K562 (cell line): ENCODE measurements at regions not wholly inside any gene's neighbourhood (a gene's known extent, or its start where the extent isn't known, plus 50 kb on each side); places are given as distances from the start of the nearest gene placed in this dataset.
"Not testable (repeated sequence)": the region's sequence is repeated elsewhere in the genome, so short reads cannot be mapped to it uniquely, and the experiment has no call there.

ENCODE experiments used
- AFF4 ChIP-seq: sonication (generic); formaldehyde crosslinking; IDR thresholded peaks from 2 replicates; pipeline ENCODE4 v1.8.0; 2023; ENCODE audit warnings: mild to moderate bottlenecking, missing genetic modification reagents
- BRF1 ChIP-seq: IDR thresholded peaks from 3 replicates; pipeline ENCODE4 v1.6.1; 2011; ENCODE audit warnings: borderline replicate concordance, mild to moderate bottlenecking; ENCODE audit not compliant: insufficient read length; ENCODE audit errors: extremely low read depth
- ELK1 ChIP-seq: sonication (generic); formaldehyde crosslinking; IDR thresholded peaks from 2 replicates; pipeline ENCODE4 v1.8.1; 2022; ENCODE audit warnings: missing genetic modification reagents
- EZH2 ChIP-seq: IDR thresholded peaks from 2 replicates; pipeline ENCODE4 v1.6.1; 2012; ENCODE audit warnings: low read depth, mild to moderate bottlenecking, inconsistent platforms, low read length, borderline replicate concordance
- NFIC ChIP-seq: fragments of 450-650 bp; IDR thresholded peaks from 2 replicates; pipeline ENCODE4 v1.6.1; 2017; ENCODE audit warnings: mild to moderate bottlenecking, inconsistent platforms
- THAP12 ChIP-seq: fragments of 250-450 bp; sonication (Bioruptor Pico); IDR thresholded peaks from 2 replicates; pipeline ENCODE4 v1.9.0; 2021; ENCODE audit warnings: mild to moderate bottlenecking, inconsistent platforms
- ZBTB49 ChIP-seq: sonication (generic); formaldehyde crosslinking; IDR thresholded peaks from 2 replicates; pipeline ENCODE4 v1.8.0; 2022; ENCODE audit warnings: missing genetic modification reagents, mild to moderate bottlenecking, borderline replicate concordance
- ZNF431 ChIP-seq: sonication (generic); formaldehyde crosslinking; IDR thresholded peaks from 2 replicates; pipeline ENCODE4 v1.8.0; 2022; ENCODE audit warnings: mild to moderate bottlenecking, missing genetic modification reagents
- ZSCAN29 ChIP-seq: fragments of 450-650 bp; IDR thresholded peaks from 2 replicates; pipeline ENCODE4 v1.6.1; 2017

- not testable (repeated sequence) for TF ChIP-seq ZBTB49; THAP12 (CRISPR knock-in tag); ELK1; NFIC; BRF1; EZH2; ZNF431 (CRISPR knock-in tag); ZSCAN29; AFF4 (CRISPR knock-in tag)
Observed at GRCh38 chr14:41421308-41421707, 185.4 kb upstream of the LRFN5 start.
